ENCODE measurements at regions not wholly inside any gene's neighbourhood (a gene's known extent, or its start where the extent isn't known, plus 50 kb on each side); places are given as distances from the start of the nearest gene placed in this dataset.
A peak's percentile ranks its signal among the peaks of the same experiment; 100 is the strongest.

DNA sequence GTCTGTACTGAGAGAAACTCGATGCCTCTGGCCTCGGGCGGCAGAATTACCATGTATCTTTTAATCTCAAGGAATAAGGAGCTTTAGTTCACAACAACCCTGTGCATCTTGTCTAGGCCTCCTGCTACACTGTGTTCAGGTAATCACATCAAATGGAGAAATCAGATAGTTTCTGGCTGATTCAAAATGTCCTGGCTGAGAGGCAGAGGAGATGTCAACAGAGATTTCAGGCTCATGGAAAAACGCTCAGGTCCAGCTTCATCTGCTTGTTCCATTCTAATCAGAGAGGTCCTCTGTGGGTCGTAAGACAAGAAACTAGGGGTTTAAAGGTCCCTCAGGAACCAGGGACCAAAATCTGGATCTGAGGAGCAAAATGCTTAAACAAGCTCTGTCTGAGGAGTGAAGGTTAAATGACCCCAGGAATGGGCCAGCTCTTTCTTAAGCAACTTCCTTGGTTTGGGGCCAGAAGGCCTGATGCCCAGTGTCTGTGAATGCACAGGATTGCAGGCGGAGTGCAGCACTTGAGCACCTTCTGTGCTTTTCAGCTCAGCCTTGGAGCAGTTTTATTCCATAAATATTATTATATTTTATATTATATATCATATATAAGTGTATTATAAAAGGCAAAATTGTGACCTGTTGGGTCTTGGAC lies 170.2 kb upstream of the PRICKLE1 start:
- no peak overlapping the region for H3K4me3 ChIP-seq (ENCODE audit: low read depth, low read length)
- TF ChIP-seq, protein P1, sequence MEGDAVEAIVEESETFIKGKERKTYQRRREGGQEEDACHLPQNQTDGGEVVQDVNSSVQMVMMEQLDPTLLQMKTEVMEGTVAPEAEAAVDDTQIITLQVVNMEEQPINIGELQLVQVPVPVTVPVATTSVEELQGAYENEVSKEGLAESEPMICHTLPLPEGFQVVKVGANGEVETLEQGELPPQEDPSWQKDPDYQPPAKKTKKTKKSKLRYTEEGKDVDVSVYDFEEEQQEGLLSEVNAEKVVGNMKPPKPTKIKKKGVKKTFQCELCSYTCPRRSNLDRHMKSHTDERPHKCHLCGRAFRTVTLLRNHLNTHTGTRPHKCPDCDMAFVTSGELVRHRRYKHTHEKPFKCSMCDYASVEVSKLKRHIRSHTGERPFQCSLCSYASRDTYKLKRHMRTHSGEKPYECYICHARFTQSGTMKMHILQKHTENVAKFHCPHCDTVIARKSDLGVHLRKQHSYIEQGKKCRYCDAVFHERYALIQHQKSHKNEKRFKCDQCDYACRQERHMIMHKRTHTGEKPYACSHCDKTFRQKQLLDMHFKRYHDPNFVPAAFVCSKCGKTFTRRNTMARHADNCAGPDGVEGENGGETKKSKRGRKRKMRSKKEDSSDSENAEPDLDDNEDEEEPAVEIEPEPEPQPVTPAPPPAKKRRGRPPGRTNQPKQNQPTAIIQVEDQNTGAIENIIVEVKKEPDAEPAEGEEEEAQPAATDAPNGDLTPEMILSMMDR (IDR thresholded peaks at IDR 0.05; ENCODE audit: insufficient read depth, low read length) = no peak
- DNase-seq (ENCODE audit: low read depth) = peak; percentile 91

DNA sequence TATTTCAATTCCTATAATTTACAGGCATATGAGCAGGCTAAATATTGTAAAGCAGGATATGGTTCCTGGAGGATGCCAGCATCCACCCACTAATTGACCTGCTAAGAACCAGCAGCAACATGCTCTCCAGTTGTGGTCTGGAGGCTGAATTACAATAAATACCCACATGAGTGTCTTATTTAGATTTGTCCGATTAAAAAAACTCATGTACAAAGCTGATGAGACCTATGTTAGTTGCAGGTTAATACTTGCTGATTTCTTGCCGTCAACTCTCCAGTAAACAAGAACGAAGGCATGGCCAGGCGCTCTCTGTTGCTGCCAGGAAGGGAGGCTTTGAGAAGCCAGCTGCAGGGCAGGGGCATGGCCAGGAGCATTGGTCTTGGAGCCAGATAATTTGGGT lies 169.3 kb upstream of the PRICKLE1 start:
- no peak overlapping the region for H3K4me3 ChIP-seq (ENCODE audit: low read depth, low read length)
- DNase-seq (ENCODE audit: low read depth) = no peak
- TF ChIP-seq, protein P1 (IDR thresholded peaks at IDR 0.05; ENCODE audit: insufficient read depth, low read length) = no peak

DNA sequence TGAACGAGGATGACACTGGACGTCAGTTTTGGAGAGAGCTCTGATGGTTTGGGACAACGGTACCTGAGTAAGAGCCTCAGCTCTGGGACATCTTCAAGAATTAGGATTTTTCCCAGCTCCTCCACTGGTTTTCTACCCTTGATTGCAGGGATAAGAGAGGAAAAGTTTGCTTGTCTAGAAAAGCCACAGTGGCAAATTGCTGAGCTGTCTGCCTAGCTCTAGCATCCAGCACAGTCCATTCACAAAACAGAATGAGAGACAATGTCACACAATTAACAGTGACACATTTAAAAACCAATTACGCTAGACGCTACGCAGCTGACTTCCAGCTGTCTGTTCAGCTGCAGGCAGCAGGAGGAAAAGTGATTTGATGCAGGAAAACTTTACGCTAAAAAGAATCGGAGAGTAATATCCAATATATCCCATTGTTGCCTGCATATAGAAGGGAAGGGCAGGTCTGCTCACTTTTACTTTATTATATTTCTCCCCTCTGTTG lies 168.1 kb upstream of the PRICKLE1 start:
- TF ChIP-seq, protein P1 (IDR thresholded peaks at IDR 0.05; ENCODE audit: insufficient read depth, low read length) = no peak
- no peak overlapping the region for H3K4me3 ChIP-seq (ENCODE audit: low read depth, low read length)
- no peak for DNase-seq (ENCODE audit: low read depth)

DNA sequence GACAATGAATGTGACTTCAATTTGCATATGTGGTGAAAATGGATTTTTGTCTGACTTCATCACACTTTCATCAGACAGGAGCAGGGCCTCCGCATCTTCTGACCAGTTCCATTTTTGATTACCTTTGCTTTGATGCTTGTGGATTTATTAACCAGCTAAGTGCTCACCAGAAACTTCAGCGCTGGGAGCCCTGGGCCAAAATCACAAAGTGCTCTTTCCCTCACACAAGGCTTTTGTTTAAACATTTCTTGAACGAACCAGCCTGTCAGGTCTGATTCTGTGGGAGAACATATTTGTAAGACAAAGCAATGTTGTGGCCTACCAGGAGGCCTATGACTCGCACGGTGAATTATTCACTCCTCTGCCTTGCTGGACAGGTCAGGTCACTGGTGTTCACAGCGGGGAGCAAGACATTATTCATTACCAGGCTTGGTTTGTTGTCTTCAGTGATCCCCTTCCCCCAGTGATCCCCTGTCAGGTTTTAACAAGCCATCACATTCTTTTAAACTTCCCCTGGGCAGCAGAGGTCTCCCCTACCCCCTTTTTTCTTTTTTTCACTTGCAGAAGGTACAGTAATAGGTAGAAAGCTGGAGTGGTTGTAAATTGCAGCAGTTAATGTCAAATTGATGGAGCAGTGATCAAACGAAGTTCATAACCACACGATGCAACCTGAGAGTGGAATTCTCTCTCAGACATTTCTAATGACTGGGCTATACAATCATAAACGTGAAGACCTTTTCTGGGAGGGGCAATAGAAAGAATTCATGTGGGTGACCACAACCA lies 167.5 kb upstream of the PRICKLE1 start:
- TF ChIP-seq, protein P1 (IDR thresholded peaks at IDR 0.05; ENCODE audit: insufficient read depth, low read length) = no peak
- DNase-seq (ENCODE audit: low read depth) = peak; percentile 85
- H3K4me3 ChIP-seq (ENCODE audit: low read depth, low read length) = no peak overlapping the region

DNA sequence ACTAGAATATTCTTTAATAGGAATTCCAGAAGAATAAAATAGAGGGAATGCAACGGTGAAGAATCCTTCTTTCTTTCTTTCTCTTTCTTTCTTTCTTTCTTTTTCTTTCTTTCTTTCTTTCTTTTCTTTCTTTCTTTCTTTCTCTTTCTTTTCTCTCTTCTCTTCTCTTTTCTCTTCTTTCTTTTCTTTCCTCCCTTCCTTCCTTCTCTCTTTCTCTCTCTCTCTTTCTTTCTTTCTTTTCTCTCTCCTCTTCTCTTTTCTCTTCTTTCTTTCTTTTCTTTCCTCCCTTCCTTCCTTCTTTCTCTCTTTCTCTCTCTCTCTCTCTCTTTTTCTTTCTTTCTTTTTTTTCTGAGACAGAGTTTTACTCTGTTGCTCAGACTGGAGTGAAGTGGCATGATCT lies 160.8 kb upstream of the PRICKLE1 start:
- TF ChIP-seq, protein P1 (IDR thresholded peaks at IDR 0.05; ENCODE audit: insufficient read depth, low read length) = no peak
- no peak overlapping the region for H3K4me3 ChIP-seq (ENCODE audit: low read depth, low read length)
- DNase-seq (ENCODE audit: low read depth) = no peak

DNA sequence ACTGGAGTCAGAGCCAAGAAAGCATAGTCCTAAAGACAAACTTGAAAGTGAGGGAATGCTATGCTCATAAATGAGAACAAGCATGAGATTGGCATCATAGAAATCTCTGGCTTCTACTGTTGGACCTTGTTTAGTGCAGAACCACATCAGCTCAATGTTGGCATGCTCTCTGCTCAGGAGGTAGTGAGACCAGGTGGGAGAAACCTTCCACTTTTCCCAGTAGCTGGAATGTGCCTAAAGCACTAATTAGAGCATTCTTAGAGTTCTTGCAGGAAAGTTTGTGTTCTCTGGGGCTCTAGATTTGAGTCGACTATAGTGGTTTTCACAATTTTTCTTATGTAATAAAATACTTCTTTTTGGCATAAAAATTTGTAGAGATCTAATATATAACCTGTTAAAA lies 159.7 kb upstream of the PRICKLE1 start:
- H3K4me3 ChIP-seq (ENCODE audit: low read depth, low read length) = no peak overlapping the region
- TF ChIP-seq, protein P1 (IDR thresholded peaks at IDR 0.05; ENCODE audit: insufficient read depth, low read length) = no peak
- no peak for DNase-seq (ENCODE audit: low read depth)
